Tibial nerve (tissue), 4 donors: ENCODE measurements at regions not wholly inside any gene's neighbourhood (a gene's known extent, or its start where the extent isn't known, plus 50 kb on each side); places are given as distances from the start of the nearest gene placed in this dataset.

ENCODE experiments used
- DNase-seq, 2 donors: peaks; one replicate each; pipeline ENCODE4 v3.0.0-alpha.2; 2019; ENCODE audit warnings: low spot score in 2 of 2
- H3K27ac ChIP-seq, 4 donors: fragments of 200-600 bp; sonication (generic) in 3 of 4; one replicate each; pipeline ENCODE4 v1.5.1; 2017 to 2019; ENCODE audit warnings: mild to moderate bottlenecking in 1 of 4
- H3K27me3 ChIP-seq, 2 donors: fragments of 200-600 bp; sonication (generic) in 1 of 2; one replicate each; pipeline versions ENCODE4 v1.5.1 to v1.6.0; 2017 to 2019
- H3K36me3 ChIP-seq, 3 donors: fragments of 200-600 bp; sonication (generic); one replicate each; pipeline ENCODE4 v1.5.1; 2018 to 2019
- H3K4me1 ChIP-seq, 4 donors: fragments of 200-600 bp; sonication (generic) in 3 of 4; one replicate each; pipeline ENCODE4 v1.5.1; 2017 to 2019
- H3K4me3 ChIP-seq, 4 donors: fragments of 200-600 bp; sonication (generic) in 3 of 4; one replicate each; pipeline ENCODE4 v1.5.1; 2017 to 2019; ENCODE audit warnings: mild to moderate bottlenecking in 1 of 4, moderate library complexity in 1 of 4
- H3K9me3 ChIP-seq, 4 donors: fragments of 200-600 bp; sonication (generic) in 3 of 4; one replicate each; pipeline ENCODE4 v1.5.1; 2017 to 2019
- CTCF ChIP-seq, 5 experiments: fragments of 200-600 bp in 3 of 5; fragments of 450-650 bp in 2 of 5; sonication (generic) in 3 of 5; IDR thresholded peaks; one replicate each; pipeline ENCODE4 v1.5.1; 2016 to 2019; ENCODE audit warnings: antibody characterized with exemption in 5 of 5, mild to moderate bottlenecking in 3 of 5, moderate library complexity in 2 of 5
- EP300 ChIP-seq, 2 donors: sonication (generic); formaldehyde crosslinking; IDR thresholded peaks; one replicate each; pipeline ENCODE4 v1.6.1; 2017; ENCODE audit warnings: antibody characterized with exemption in 2 of 2, mild to moderate bottlenecking in 1 of 2
- POLR2A ChIP-seq, 2 donors: fragments of 450-650 bp; IDR thresholded peaks; one replicate each; pipeline ENCODE4 v1.6.1; 2017; ENCODE audit warnings: antibody characterized with exemption in 2 of 2, mild to moderate bottlenecking in 2 of 2, moderate library complexity in 2 of 2
- WGBS, 2 donors: methylation state at CpG; one replicate each; pipeline ENCODE4 v1.1.5; 2018; 5-methylcytosine and 5-hydroxymethylcytosine counted together

GRCh38 chr9:89919171-89919681 lies 314.4 kb downstream of the GADD45G start:
- Histone ChIP-seq H3K27ac (no peak overlapping the region), H3K27me3 (no peaks in the 10 kb centered on the region), H3K36me3 (no peaks in the 10 kb centered on the region), H3K4me1 (peaks cover 0 to 9% (median 0%) of the 10 kb centered on the region in 4 donors), H3K9me3 (no peaks in the 10 kb centered on the region), H3K4me3 (no peak overlapping the region)
- no peak for TF ChIP-seq CTCF (IDR thresholded peaks at IDR 0.05)
- TF ChIP-seq EP300 (IDR thresholded peaks at IDR 0.05) = no peak
- no peak for TF ChIP-seq POLR2A (IDR thresholded peaks at IDR 0.05)
- 63 to 72% methylated on average over 12 of the region's 12 CpGs for WGBS, 2 donors
- DNase-seq = no peak

GRCh38 chr9:89920131-89920530 lies 315.3 kb downstream of the GADD45G start:
- Histone ChIP-seq H3K27me3 (no peaks in the 10 kb centered on the region), H3K4me1 (peaks cover 0 to 9% (median 0%) of the 10 kb centered on the region in 4 donors), H3K9me3 (no peaks in the 10 kb centered on the region), H3K27ac (no peak overlapping the region), H3K36me3 (no peaks in the 10 kb centered on the region), H3K4me3 (no peak overlapping the region)
- 87 to 88% methylated on average over 5 of the region's 5 CpGs for WGBS, 2 donors
- TF ChIP-seq EP300 (IDR thresholded peaks at IDR 0.05) (no peak), CTCF (IDR thresholded peaks at IDR 0.05) (no peak), POLR2A (IDR thresholded peaks at IDR 0.05) (no peak)
- DNase-seq = no peak

- no peak overlapping the region for H3K4me3 ChIP-seq
- no peaks in the 10 kb centered on the region for H3K36me3 ChIP-seq
- no peak for TF ChIP-seq EP300 (IDR thresholded peaks at IDR 0.05)
- no peak for DNase-seq
- WGBS, 2 donors = 78 to 79% methylated on average over 8 of the region's 8 CpGs
- no peaks in the 10 kb centered on the region for H3K9me3 ChIP-seq
- no peak overlapping the region for H3K27ac ChIP-seq
- no peaks in the 10 kb centered on the region for H3K27me3 ChIP-seq
- H3K4me1 ChIP-seq = peaks cover 0 to 9% (median 0%) of the 10 kb centered on the region in 4 donors
Observed at GRCh38 chr9:89920951-89921350, 316.1 kb downstream of the GADD45G start.

GRCh38 chr9:89922099-89922498 lies 317.3 kb downstream of the GADD45G start:
- WGBS, 2 donors = 82 to 85% methylated on average over 7 of the region's 7 CpGs
- no peaks in the 10 kb centered on the region for H3K27me3 ChIP-seq
- DNase-seq = no peak
- no peaks in the 10 kb centered on the region for H3K9me3 ChIP-seq
- H3K36me3 ChIP-seq = no peaks in the 10 kb centered on the region
- peaks cover 0 to 6% (median 0%) of the 10 kb centered on the region in 4 donors for H3K4me1 ChIP-seq
- H3K27ac ChIP-seq = no peak overlapping the region
- no peak overlapping the region for H3K4me3 ChIP-seq
- no peak for TF ChIP-seq CTCF (IDR thresholded peaks at IDR 0.05)
- TF ChIP-seq EP300 (IDR thresholded peaks at IDR 0.05) = no peak
- no peak for TF ChIP-seq POLR2A (IDR thresholded peaks at IDR 0.05)

GRCh38 chr9:89923174-89923573 lies 318.4 kb downstream of the GADD45G start:
- WGBS, 2 donors = 89 to 93% methylated on average over 7 of the region's 7 CpGs
- Histone ChIP-seq H3K4me3 (no peak overlapping the region), H3K27me3 (no peaks in the 10 kb centered on the region), H3K4me1 (peaks cover 0 to 15% (median 2%) of the 10 kb centered on the region in 4 donors), H3K36me3 (no peaks in the 10 kb centered on the region), H3K9me3 (no peaks in the 10 kb centered on the region), H3K27ac (no peak overlapping the region)
- no peak for DNase-seq
- TF ChIP-seq EP300 (IDR thresholded peaks at IDR 0.05) (no peak), CTCF (IDR thresholded peaks at IDR 0.05) (no peak), POLR2A (IDR thresholded peaks at IDR 0.05) (no peak)
